B cell (primary cell): ENCODE measurements at regions not wholly inside any gene's neighbourhood (a gene's known extent, or its start where the extent isn't known, plus 50 kb on each side); places are given as distances from the start of the nearest gene placed in this dataset.

Experiments
- EZH2 ChIP-seq: IDR thresholded peaks from 2 replicates; pipeline ENCODE4 v1.6.1; 2012; ENCODE audit warnings: borderline replicate concordance, low read depth, mild to moderate bottlenecking, moderate library complexity, low read length; ENCODE audit not compliant: insufficient read depth, poor library complexity, severe bottlenecking
- TF ChIP-seq, protein P1 (sequence below): fragments of 200-600 bp; IDR thresholded peaks from one replicate; pipeline ENCODE4 v1.8.0; 2022; ENCODE audit warnings: antibody characterized with exemption, mild to moderate bottlenecking

DNA sequence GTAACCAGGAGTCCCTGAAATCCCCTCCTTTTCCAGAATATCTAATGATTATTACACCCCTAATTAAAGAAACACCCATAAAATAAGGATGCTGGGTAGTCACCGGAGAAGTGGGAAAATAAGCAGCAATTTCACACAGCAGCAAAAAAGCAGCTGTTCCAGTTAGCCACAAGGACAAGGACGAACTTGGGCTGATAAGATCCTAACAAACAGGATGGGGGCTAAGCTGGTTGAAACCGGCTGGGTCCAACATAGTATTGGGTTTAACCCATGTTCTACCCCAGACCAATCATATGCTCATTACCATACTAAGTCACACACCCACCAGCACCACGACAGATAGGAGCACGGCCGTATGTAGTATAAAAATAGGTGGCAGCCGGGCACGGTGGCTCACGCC, 100.7 kb downstream of the RPL10L start:
- TF ChIP-seq, protein P1, sequence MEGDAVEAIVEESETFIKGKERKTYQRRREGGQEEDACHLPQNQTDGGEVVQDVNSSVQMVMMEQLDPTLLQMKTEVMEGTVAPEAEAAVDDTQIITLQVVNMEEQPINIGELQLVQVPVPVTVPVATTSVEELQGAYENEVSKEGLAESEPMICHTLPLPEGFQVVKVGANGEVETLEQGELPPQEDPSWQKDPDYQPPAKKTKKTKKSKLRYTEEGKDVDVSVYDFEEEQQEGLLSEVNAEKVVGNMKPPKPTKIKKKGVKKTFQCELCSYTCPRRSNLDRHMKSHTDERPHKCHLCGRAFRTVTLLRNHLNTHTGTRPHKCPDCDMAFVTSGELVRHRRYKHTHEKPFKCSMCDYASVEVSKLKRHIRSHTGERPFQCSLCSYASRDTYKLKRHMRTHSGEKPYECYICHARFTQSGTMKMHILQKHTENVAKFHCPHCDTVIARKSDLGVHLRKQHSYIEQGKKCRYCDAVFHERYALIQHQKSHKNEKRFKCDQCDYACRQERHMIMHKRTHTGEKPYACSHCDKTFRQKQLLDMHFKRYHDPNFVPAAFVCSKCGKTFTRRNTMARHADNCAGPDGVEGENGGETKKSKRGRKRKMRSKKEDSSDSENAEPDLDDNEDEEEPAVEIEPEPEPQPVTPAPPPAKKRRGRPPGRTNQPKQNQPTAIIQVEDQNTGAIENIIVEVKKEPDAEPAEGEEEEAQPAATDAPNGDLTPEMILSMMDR: no peak
- TF ChIP-seq EZH2: no peak
